ENCODE measurements at regions not wholly inside any gene's neighbourhood (a gene's known extent, or its start where the extent isn't known, plus 50 kb on each side); places are given as distances from the start of the nearest gene placed in this dataset.
"Not testable (repeated sequence)": the region's sequence is repeated elsewhere in the genome, so short reads cannot be mapped to it uniquely, and the experiment has no call there.

DNA sequence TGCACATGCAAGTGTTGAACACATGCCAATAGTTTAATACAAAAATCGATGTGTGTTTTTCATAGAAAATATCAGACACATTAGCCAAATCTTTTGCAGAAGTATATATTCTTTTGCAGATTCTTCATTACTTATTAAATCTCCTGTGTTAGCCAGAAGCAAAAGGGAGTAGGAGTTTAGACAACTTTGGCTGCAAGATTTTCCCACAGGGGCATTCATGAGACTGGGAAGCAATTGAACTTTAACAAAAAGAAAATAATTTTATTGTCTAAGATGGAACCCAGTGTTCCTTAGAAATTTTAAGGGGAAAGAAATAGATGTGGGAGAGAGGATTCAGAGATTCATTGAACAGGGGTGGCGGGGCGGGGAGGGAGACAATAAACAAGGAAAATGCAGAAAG, 1336.0 kb downstream of the GATA3 start:
- Histone ChIP-seq H3K79me2 (ENCODE audit: control insufficient read depth, insufficient read depth, low read length) (no peaks in the 10 kb centered on the region), H3K4me3 (replicated peaks in 1 of 3; ENCODE audit: insufficient read depth in 1 of 3, low read depth in 1 of 3, low read length in 3 of 3) (no peak overlapping the region), H3K9ac (replicated peaks; ENCODE audit: extremely low read depth, insufficient read depth, low read length) (no peak overlapping the region), H3K9me3 (replicated peaks; ENCODE audit: control insufficient read depth, insufficient read depth, low read length) (no peaks in the 10 kb centered on the region), H2AFZ (ENCODE audit: low read depth, low read length) (no peak overlapping the region), H3K27ac (ENCODE audit: insufficient read depth, low read depth, low read length) (no peak overlapping the region), H3K4me2 (ENCODE audit: insufficient read depth, low read length) (no peak overlapping the region), H3K36me3 (ENCODE audit: control insufficient read depth in 2 of 2, extremely low read depth in 1 of 2, insufficient read depth in 2 of 2, low read length in 2 of 2) (no peaks in the 10 kb centered on the region), H3K9me1 (replicated peaks; ENCODE audit: control insufficient read depth, extremely low read depth, insufficient read depth, low read length) (no peaks in the 10 kb centered on the region), H3K4me1 (ENCODE audit: control insufficient read depth, extremely low read depth, insufficient read depth, low read length) (no peaks in the 10 kb centered on the region), H4K20me1 (replicated peaks; ENCODE audit: control insufficient read depth, extremely low read depth, insufficient read depth, low read length) (no peaks in the 10 kb centered on the region), H3K27me3 (ENCODE audit: control insufficient read depth in 2 of 2, insufficient read depth in 2 of 2, low read length in 2 of 2) (no peaks in the 10 kb centered on the region)
- no TSS peak for BruUV-seq (replicated peaks)
- CTCF ChIA-PET = no interaction called here
- intact Hi-C loops (cut with micrococcal nuclease) (no loop called here), dilution Hi-C loops (cut with MboI; ENCODE audit: extremely low pct_ligation_motif_present, low sequenced_read_pairs) (no loop called here)
- DNase-seq (ENCODE audit: low read depth, low spot score) (no peak), FAIRE-seq (no peak)
- no peak for TF ChIP-seq POLR2A (IDR thresholded peaks at IDR 0.05; ENCODE audit: low read depth, low read length)
- no peak for TF ChIP-seq POLR2AphosphoS5 (IDR thresholded peaks at IDR 0.05; ENCODE audit: insufficient read depth, low read depth, low read length)
- no peak for TF ChIP-seq JUN (IDR thresholded peaks at IDR 0.05; ENCODE audit: borderline replicate concordance, insufficient read depth, insufficient read length, low read depth)
- TF ChIP-seq EZH2 (IDR thresholded peaks at IDR 0.05; ENCODE audit: borderline replicate concordance, low read depth, low read length, severe bottlenecking) = no peak
- TF ChIP-seq MAX (IDR thresholded peaks at IDR 0.05; ENCODE audit: insufficient read depth, insufficient read length) = no peak
- POLR2A ChIA-PET = no interaction called here

- intact Hi-C loops (cut with micrococcal nuclease) = no loop called here
- Histone ChIP-seq H3K9me3 (replicated peaks; ENCODE audit: control insufficient read depth, insufficient read depth, low read length) (peaks cover 2% of the 10 kb centered on the region), H3K4me2 (ENCODE audit: insufficient read depth, low read length) (no peak overlapping the region), H3K9ac (replicated peaks; ENCODE audit: extremely low read depth, insufficient read depth, low read length) (no peak overlapping the region), H4K20me1 (replicated peaks; ENCODE audit: control insufficient read depth, extremely low read depth, insufficient read depth, low read length) (no peaks in the 10 kb centered on the region), H3K36me3 (ENCODE audit: control insufficient read depth in 2 of 2, extremely low read depth in 1 of 2, insufficient read depth in 2 of 2, low read length in 2 of 2) (no peaks in the 10 kb centered on the region), H3K79me2 (ENCODE audit: control insufficient read depth, insufficient read depth, low read length) (no peaks in the 10 kb centered on the region), H3K9me1 (replicated peaks; ENCODE audit: control insufficient read depth, extremely low read depth, insufficient read depth, low read length) (no peaks in the 10 kb centered on the region), H3K27ac (ENCODE audit: insufficient read depth, low read depth, low read length) (no peak overlapping the region), H2AFZ (ENCODE audit: low read depth, low read length) (no peak overlapping the region), H3K4me1 (ENCODE audit: control insufficient read depth, extremely low read depth, insufficient read depth, low read length) (no peaks in the 10 kb centered on the region), H3K4me3 (replicated peaks in 1 of 3; ENCODE audit: insufficient read depth in 1 of 3, low read depth in 1 of 3, low read length in 3 of 3) (no peak overlapping the region), H3K27me3 (ENCODE audit: control insufficient read depth in 2 of 2, insufficient read depth in 2 of 2, low read length in 2 of 2) (no peaks in the 10 kb centered on the region)
- dilution Hi-C loops (cut with MboI; ENCODE audit: extremely low pct_ligation_motif_present, low sequenced_read_pairs) = no loop called here
- ChIA-PET POLR2A (no interaction called here), CTCF (no interaction called here)
- FAIRE-seq = no peak
- BruUV-seq (replicated peaks) = no TSS peak
- TF ChIP-seq FOS (IDR thresholded peaks at IDR 0.05; ENCODE audit: borderline replicate concordance, insufficient read depth, low read length) = no peak
- no peak for TF ChIP-seq EZH2 (IDR thresholded peaks at IDR 0.05; ENCODE audit: borderline replicate concordance, low read depth, low read length, severe bottlenecking)
- TF ChIP-seq JUN (IDR thresholded peaks at IDR 0.05; ENCODE audit: borderline replicate concordance, insufficient read depth, insufficient read length, low read depth) = no peak
- no peak for TF ChIP-seq GATA2 (IDR thresholded peaks at IDR 0.05; ENCODE audit: insufficient read depth, insufficient read length, low read depth, low read length)
- TF ChIP-seq POLR2A (IDR thresholded peaks at IDR 0.05; ENCODE audit: low read depth, low read length) = no peak
- no peak for TF ChIP-seq MAX (IDR thresholded peaks at IDR 0.05; ENCODE audit: insufficient read depth, insufficient read length)
- TF ChIP-seq MYC (IDR thresholded peaks at IDR 0.05; ENCODE audit: low read depth, low read length) = no peak
- TF ChIP-seq POLR2AphosphoS5 (IDR thresholded peaks at IDR 0.05; ENCODE audit: insufficient read depth, low read depth, low read length) = no peak
- DNase-seq (ENCODE audit: low read depth, low spot score) = no peak
Observed at GRCh38 chr10:9399275-9399983, 1344.9 kb downstream of the GATA3 start.

DNA sequence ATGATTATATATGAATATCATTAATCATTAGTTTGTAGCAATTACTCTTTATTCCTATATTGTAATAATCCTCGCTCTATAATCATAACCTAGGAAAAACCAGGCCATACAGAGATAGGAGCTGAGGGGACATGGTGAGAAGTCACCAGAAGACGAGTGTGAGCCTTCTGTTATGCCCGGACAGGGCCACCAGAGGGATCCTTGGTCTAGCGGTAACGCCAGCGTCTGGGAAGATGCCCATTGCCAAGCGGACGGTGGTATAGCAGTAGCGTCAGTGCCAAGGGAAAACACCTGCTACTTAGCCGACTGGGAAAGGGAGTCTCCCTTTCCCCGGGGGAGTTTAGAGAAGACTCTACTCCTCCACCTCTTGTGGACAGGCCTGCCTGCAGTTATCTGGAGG, 1347.6 kb downstream of the GATA3 start:
- H3K4me1 ChIP-seq (ENCODE audit: control insufficient read depth, extremely low read depth, insufficient read depth, low read length); H3K36me3 ChIP-seq (ENCODE audit: control insufficient read depth in 2 of 2, extremely low read depth in 1 of 2, insufficient read depth in 2 of 2, low read length in 2 of 2); H3K9me1 ChIP-seq (replicated peaks; ENCODE audit: control insufficient read depth, extremely low read depth, insufficient read depth, low read length); H4K20me1 ChIP-seq (replicated peaks; ENCODE audit: control insufficient read depth, extremely low read depth, insufficient read depth, low read length); H3K4me3 ChIP-seq (replicated peaks in 1 of 3; ENCODE audit: insufficient read depth in 1 of 3, low read depth in 1 of 3, low read length in 3 of 3); H2AFZ ChIP-seq (ENCODE audit: low read depth, low read length); H3K79me2 ChIP-seq (ENCODE audit: control insufficient read depth, insufficient read depth, low read length); BruUV-seq (replicated peaks); H3K4me2 ChIP-seq (ENCODE audit: insufficient read depth, low read length); intact Hi-C loops (cut with micrococcal nuclease); H3K27me3 ChIP-seq (ENCODE audit: control insufficient read depth in 2 of 2, insufficient read depth in 2 of 2, low read length in 2 of 2); H3K9me3 ChIP-seq (replicated peaks; ENCODE audit: control insufficient read depth, insufficient read depth, low read length); DNase-seq (ENCODE audit: low read depth, low spot score); H3K9ac ChIP-seq (replicated peaks; ENCODE audit: extremely low read depth, insufficient read depth, low read length); FAIRE-seq; POLR2A ChIA-PET; CTCF ChIA-PET; dilution Hi-C loops (cut with MboI; ENCODE audit: extremely low pct_ligation_motif_present, low sequenced_read_pairs); H3K27ac ChIP-seq (ENCODE audit: insufficient read depth, low read depth, low read length): not testable (repeated sequence)

All from endothelial cell of umbilical vein (primary cell).